ENCODE measurements at regions not wholly inside any gene's neighbourhood (a gene's known extent, or its start where the extent isn't known, plus 50 kb on each side); places are given as distances from the start of the nearest gene placed in this dataset.

- H3K4me2 ChIP-seq (ENCODE audit: low read length): no peak overlapping the region
- BruUV-seq (replicated peaks): no TSS peak
- POLR2A ChIA-PET: interaction anchor here (0.7 kb wide), 1 partner anchor 450 kb away, joined by 4 read pairs; no protein-coding TSS in a partner anchor
- H4K20me1 ChIP-seq (ENCODE audit: insufficient read depth, low read length): no peaks in the 10 kb centered on the region
- no peaks in the 10 kb centered on the region for H3K4me1 ChIP-seq (ENCODE audit: insufficient read depth, low read length, poor library complexity, severe bottlenecking)
- no peak overlapping the region for H2AFZ ChIP-seq (ENCODE audit: low read length)
- no peak for DNase-seq (ENCODE audit: low spot score)
- H3K9me2 ChIP-seq (ENCODE audit: insufficient read depth, low read length): no peaks in the 10 kb centered on the region
- CTCF ChIA-PET (ENCODE audit: unreplicated experiment): no interaction called here
- no peaks in the 10 kb centered on the region for H3K9me3 ChIP-seq (ENCODE audit: low read length)
- intact Hi-C loops (cut with micrococcal nuclease; ENCODE audit: unreplicated experiment): no loop called here
- H3K79me2 ChIP-seq (ENCODE audit: insufficient read depth, low read depth, low read length): no peaks in the 10 kb centered on the region
- TF ChIP-seq EZH2phosphoT487 (IDR thresholded peaks at IDR 0.05; ENCODE audit: borderline replicate concordance, low read depth, low read length) (no peak), CTCF (conservative IDR thresholded peaks at IDR 0.05; ENCODE audit: low read length) (no peak)
- no peaks in the 10 kb centered on the region for H3K36me3 ChIP-seq (ENCODE audit: insufficient read depth, low read length)
- H3K4me3 ChIP-seq (ENCODE audit: low read depth, low read length, poor library complexity, severe bottlenecking): no peak overlapping the region
- no peak overlapping the region for H3K27ac ChIP-seq (ENCODE audit: low read depth, low read length, poor library complexity, severe bottlenecking)
Observed at GRCh38 chr21:15645830-15646229, 84.0 kb upstream of the USP25 start.

- Histone ChIP-seq H3K79me2 (ENCODE audit: insufficient read depth, low read depth, low read length) (no peaks in the 10 kb centered on the region), H3K4me2 (ENCODE audit: low read length) (no peak overlapping the region), H3K4me1 (ENCODE audit: insufficient read depth, low read length, poor library complexity, severe bottlenecking) (no peaks in the 10 kb centered on the region), H3K9me2 (ENCODE audit: insufficient read depth, low read length) (no peaks in the 10 kb centered on the region), H2AFZ (ENCODE audit: low read length) (no peak overlapping the region), H3K36me3 (ENCODE audit: insufficient read depth, low read length) (no peaks in the 10 kb centered on the region), H4K20me1 (ENCODE audit: insufficient read depth, low read length) (no peaks in the 10 kb centered on the region), H3K27ac (ENCODE audit: low read depth, low read length, poor library complexity, severe bottlenecking) (no peak overlapping the region), H3K4me3 (ENCODE audit: low read depth, low read length, poor library complexity, severe bottlenecking) (no peak overlapping the region), H3K9me3 (ENCODE audit: low read length) (no peaks in the 10 kb centered on the region)
- no TSS peak for BruUV-seq (replicated peaks)
- intact Hi-C loops (cut with micrococcal nuclease; ENCODE audit: unreplicated experiment): no loop called here
- CTCF ChIA-PET (ENCODE audit: unreplicated experiment): no interaction called here
- no peak for DNase-seq (ENCODE audit: low spot score)
- no peak for TF ChIP-seq CTCF (conservative IDR thresholded peaks at IDR 0.05; ENCODE audit: low read length)
- TF ChIP-seq EZH2phosphoT487 (IDR thresholded peaks at IDR 0.05; ENCODE audit: borderline replicate concordance, low read depth, low read length): no peak
- POLR2A ChIA-PET: no interaction called here
Observed at GRCh38 chr21:15650735-15651134, 79.0 kb upstream of the USP25 start.

GRCh38 chr21:15651172-15651571, 78.6 kb upstream of the USP25 start:
- H3K9me2 ChIP-seq (ENCODE audit: insufficient read depth, low read length): no peaks in the 10 kb centered on the region
- H3K9me3 ChIP-seq (ENCODE audit: low read length): no peaks in the 10 kb centered on the region
- no peaks in the 10 kb centered on the region for H4K20me1 ChIP-seq (ENCODE audit: insufficient read depth, low read length)
- no peak overlapping the region for H3K4me2 ChIP-seq (ENCODE audit: low read length)
- H3K4me3 ChIP-seq (ENCODE audit: low read depth, low read length, poor library complexity, severe bottlenecking): no peak overlapping the region
- CTCF ChIA-PET (ENCODE audit: unreplicated experiment): no interaction called here
- no peak overlapping the region for H3K27ac ChIP-seq (ENCODE audit: low read depth, low read length, poor library complexity, severe bottlenecking)
- TF ChIP-seq CTCF (conservative IDR thresholded peaks at IDR 0.05; ENCODE audit: low read length): no peak
- no peak for TF ChIP-seq EZH2phosphoT487 (IDR thresholded peaks at IDR 0.05; ENCODE audit: borderline replicate concordance, low read depth, low read length)
- no peaks in the 10 kb centered on the region for H3K36me3 ChIP-seq (ENCODE audit: insufficient read depth, low read length)
- no peaks in the 10 kb centered on the region for H3K4me1 ChIP-seq (ENCODE audit: insufficient read depth, low read length, poor library complexity, severe bottlenecking)
- intact Hi-C loops (cut with micrococcal nuclease; ENCODE audit: unreplicated experiment): no loop called here
- no peak overlapping the region for H2AFZ ChIP-seq (ENCODE audit: low read length)
- H3K79me2 ChIP-seq (ENCODE audit: insufficient read depth, low read depth, low read length): no peaks in the 10 kb centered on the region
- no peak for DNase-seq (ENCODE audit: low spot score)
- BruUV-seq (replicated peaks): no TSS peak
- POLR2A ChIA-PET: no interaction called here

Data from OCI-LY7 (cell line).